Hepatocyte (in vitro differentiated cells): ENCODE measurements at regions not wholly inside any gene's neighbourhood (a gene's known extent, or its start where the extent isn't known, plus 50 kb on each side); places are given as distances from the start of the nearest gene placed in this dataset.

ENCODE experiments used
- EZH2 ChIP-seq: fragments of 200-600 bp; sonication (generic); IDR thresholded peaks from 2 replicates; pipeline ENCODE4 v1.6.1; 2016; ENCODE audit warnings: antibody characterized with exemption, mild to moderate bottlenecking, borderline replicate concordance
- EZH2phosphoT487 ChIP-seq: fragments of 200-600 bp; sonication (generic); IDR thresholded peaks from one replicate; pipeline ENCODE4 v1.6.1; 2018; ENCODE audit warnings: antibody characterized with exemption, mild to moderate bottlenecking, low read depth, moderate library complexity; ENCODE audit not compliant: unreplicated experiment, severe bottlenecking
- TF ChIP-seq, protein P1 (sequence below): fragments of 200-600 bp; sonication (generic); IDR thresholded peaks from 2 replicates; pipeline ENCODE4 v1.5.1; 2016; ENCODE audit warnings: antibody characterized with exemption, mild to moderate bottlenecking; ENCODE audit not compliant: poor library complexity

DNA sequence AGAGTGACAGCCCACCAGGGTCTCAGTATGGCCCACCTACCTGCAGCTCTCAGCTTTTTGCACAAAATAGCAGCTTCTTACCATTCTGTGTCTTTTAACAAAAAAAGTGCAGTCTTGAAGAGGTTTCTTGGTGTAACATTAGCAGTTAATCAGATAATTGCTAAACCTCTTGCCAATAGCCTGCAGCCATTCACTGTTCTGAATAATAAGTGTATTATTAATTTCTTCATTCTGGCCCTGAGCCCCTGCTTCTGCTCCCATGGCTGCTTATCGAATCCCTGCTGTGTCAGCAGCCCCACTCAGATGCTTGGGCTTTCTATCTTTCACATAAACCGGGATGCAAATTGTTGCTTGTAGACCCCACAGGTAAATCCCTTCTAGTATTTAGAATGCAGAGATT, 485.9 kb downstream of the CAAP1 start:
- TF ChIP-seq, protein P1, sequence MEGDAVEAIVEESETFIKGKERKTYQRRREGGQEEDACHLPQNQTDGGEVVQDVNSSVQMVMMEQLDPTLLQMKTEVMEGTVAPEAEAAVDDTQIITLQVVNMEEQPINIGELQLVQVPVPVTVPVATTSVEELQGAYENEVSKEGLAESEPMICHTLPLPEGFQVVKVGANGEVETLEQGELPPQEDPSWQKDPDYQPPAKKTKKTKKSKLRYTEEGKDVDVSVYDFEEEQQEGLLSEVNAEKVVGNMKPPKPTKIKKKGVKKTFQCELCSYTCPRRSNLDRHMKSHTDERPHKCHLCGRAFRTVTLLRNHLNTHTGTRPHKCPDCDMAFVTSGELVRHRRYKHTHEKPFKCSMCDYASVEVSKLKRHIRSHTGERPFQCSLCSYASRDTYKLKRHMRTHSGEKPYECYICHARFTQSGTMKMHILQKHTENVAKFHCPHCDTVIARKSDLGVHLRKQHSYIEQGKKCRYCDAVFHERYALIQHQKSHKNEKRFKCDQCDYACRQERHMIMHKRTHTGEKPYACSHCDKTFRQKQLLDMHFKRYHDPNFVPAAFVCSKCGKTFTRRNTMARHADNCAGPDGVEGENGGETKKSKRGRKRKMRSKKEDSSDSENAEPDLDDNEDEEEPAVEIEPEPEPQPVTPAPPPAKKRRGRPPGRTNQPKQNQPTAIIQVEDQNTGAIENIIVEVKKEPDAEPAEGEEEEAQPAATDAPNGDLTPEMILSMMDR, result no peak
- TF ChIP-seq EZH2phosphoT487 (no peak), EZH2 (no peak)
